ENCODE measurements at regions not wholly inside any gene's neighbourhood (a gene's known extent, or its start where the extent isn't known, plus 50 kb on each side); places are given as distances from the start of the nearest gene placed in this dataset.

- no peak overlapping the region for H3K4me3 ChIP-seq (ENCODE audit: low read depth, low read length)
- no peak for DNase-seq (ENCODE audit: low read depth)
- TF ChIP-seq CTCF (IDR thresholded peaks at IDR 0.05; ENCODE audit: control insufficient read depth, extremely low read depth, insufficient read depth): no peak
Measured at GRCh38 chr3:115486880-115487279, 136.4 kb upstream of the GAP43 start.

GRCh38 chr3:115487968-115488367, 135.3 kb upstream of the GAP43 start:
- no peak for TF ChIP-seq CTCF (IDR thresholded peaks at IDR 0.05; ENCODE audit: control insufficient read depth, extremely low read depth, insufficient read depth)
- H3K4me3 ChIP-seq (ENCODE audit: low read depth, low read length): no peak overlapping the region
- no peak for DNase-seq (ENCODE audit: low read depth)

GRCh38 chr3:115488409-115488808, 134.9 kb upstream of the GAP43 start:
- TF ChIP-seq CTCF (IDR thresholded peaks at IDR 0.05; ENCODE audit: control insufficient read depth, extremely low read depth, insufficient read depth): no peak
- no peak for DNase-seq (ENCODE audit: low read depth)
- no peak overlapping the region for H3K4me3 ChIP-seq (ENCODE audit: low read depth, low read length)

GRCh38 chr3:115494826-115495225, 128.5 kb upstream of the GAP43 start:
- no peak for DNase-seq (ENCODE audit: low read depth)
- no peak for TF ChIP-seq CTCF (IDR thresholded peaks at IDR 0.05; ENCODE audit: control insufficient read depth, extremely low read depth, insufficient read depth)
- H3K4me3 ChIP-seq (ENCODE audit: low read depth, low read length): no peak overlapping the region

GRCh38 chr3:115498421-115498820, 124.9 kb upstream of the GAP43 start:
- H3K4me3 ChIP-seq (ENCODE audit: low read depth, low read length): no peak overlapping the region
- DNase-seq (ENCODE audit: low read depth): no peak
- no peak for TF ChIP-seq CTCF (IDR thresholded peaks at IDR 0.05; ENCODE audit: control insufficient read depth, extremely low read depth, insufficient read depth)

- no peak for DNase-seq (ENCODE audit: low read depth)
- no peak overlapping the region for H3K4me3 ChIP-seq (ENCODE audit: low read depth, low read length)
- TF ChIP-seq CTCF (IDR thresholded peaks at IDR 0.05; ENCODE audit: control insufficient read depth, extremely low read depth, insufficient read depth): no peak
Measured at GRCh38 chr3:115498898-115499297, 124.4 kb upstream of the GAP43 start.

GRCh38 chr3:115499666-115500065, 123.6 kb upstream of the GAP43 start:
- no peak for TF ChIP-seq CTCF (IDR thresholded peaks at IDR 0.05; ENCODE audit: control insufficient read depth, extremely low read depth, insufficient read depth)
- H3K4me3 ChIP-seq (ENCODE audit: low read depth, low read length): no peak overlapping the region
- DNase-seq (ENCODE audit: low read depth): no peak
